NCI-H345 treated with DMSO at 0.1 percent for 48 hours (cell line): ENCODE measurements at regions not wholly inside any gene's neighbourhood (a gene's known extent, or its start where the extent isn't known, plus 50 kb on each side); places are given as distances from the start of the nearest gene placed in this dataset.
"Not testable (repeated sequence)": the region's sequence is repeated elsewhere in the genome, so short reads cannot be mapped to it uniquely, and the experiment has no call there.

Source experiments
- DNase-seq: peaks from one replicate; lab custom pipeline; 2025; ENCODE audit not compliant: unreplicated experiment; lab: John Stamatoyannopoulos, UW

GRCh38 chr5:54823006-54823405 is 162.4 kb downstream of the ESM1 start:
- DNase-seq, result no peak

DNA sequence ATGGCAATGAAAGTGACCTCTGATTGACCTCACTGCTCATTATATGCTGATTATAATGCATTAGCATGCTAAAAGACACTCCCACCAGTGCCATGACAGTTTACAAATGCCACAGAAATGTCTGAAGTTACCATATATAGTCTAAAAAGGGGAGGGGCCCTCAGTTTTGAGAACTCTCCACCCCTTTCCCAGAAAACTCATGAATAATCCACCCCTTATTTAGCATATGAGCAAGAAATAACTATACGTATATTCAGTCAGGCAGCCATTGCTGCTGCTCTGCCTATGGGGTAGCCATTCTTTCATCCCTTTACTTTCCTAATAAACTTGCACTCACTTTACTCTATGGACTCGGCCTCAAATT is 163.1 kb downstream of the ESM1 start:
- DNase-seq, result no peak

GRCh38 chr5:54821445-54822323 is 163.7 kb downstream of the ESM1 start:
- DNase-seq, result no peak

GRCh38 chr5:54820346-54821134 is 164.9 kb downstream of the ESM1 start:
- DNase-seq, result no peak

DNA sequence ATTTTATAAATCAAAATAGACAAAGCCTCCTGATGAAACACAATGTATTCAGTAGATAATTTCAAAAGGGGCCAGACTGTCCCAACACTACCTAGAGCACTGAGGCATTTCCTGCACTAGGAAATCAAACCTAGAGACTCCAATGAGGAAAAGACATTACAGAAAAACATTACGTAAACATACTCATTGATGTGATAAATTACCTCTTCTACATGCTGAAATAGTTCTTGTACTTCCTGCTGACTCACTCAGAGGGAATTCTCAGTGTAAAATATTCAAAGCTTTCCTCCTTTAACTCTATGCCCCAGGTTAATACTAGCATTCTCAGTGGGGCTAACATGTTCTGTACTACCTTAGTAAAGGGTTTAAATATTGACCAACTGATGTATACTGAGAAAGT is 178.0 kb downstream of the ESM1 start:
- DNase-seq, result no peak

- no peak for DNase-seq
Observed at GRCh38 chr5:54804521-54804920, 180.9 kb downstream of the ESM1 start.

DNA sequence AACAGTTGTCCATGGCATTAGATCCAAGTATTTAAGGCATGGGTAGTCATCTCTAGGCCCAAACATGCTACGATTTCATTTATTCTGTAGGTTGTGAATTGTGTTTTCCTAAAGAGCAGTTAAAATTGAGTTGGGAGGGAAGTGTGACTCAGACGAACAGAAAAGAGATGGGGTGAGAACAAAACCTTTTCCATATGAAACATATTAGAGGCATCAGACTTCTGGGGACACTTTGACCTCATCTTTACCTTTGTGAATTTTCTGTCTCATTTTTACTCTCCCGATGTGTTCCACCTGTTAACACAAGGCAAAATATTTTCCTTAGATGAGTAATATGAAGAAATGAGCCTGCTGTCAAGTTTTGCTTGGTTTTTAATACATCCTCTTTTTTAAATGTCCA is 181.3 kb downstream of the ESM1 start:
- DNase-seq, result no peak

DNA sequence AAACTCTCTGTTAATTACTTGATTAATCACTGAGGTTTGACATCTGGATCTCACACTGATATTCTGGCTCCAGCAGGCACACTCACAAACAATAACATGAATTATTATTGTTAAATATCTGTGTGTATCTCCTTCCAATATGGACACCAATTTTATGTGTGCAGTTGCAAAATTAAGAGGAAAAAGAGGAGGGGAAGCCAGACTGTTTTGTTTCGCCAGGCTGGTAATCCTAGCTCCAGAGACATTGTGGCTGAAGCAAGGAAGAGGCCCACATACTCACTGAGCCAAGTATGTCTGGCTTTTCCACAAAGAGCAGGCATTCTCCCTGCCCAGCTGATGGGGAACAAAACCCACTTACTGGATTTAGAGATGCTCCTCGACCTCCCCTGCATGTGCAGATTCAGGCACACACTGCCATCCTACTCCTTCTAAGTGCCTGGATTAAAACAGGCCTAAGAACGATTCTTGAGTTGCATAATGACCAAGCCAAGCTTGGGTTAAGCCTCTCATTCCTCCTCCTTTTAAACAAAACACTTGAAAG is 181.9 kb downstream of the ESM1 start:
- DNase-seq, result no peak

- DNase-seq, result no peak
Observed at GRCh38 chr5:54799645-54800044, 185.7 kb downstream of the ESM1 start.

DNA sequence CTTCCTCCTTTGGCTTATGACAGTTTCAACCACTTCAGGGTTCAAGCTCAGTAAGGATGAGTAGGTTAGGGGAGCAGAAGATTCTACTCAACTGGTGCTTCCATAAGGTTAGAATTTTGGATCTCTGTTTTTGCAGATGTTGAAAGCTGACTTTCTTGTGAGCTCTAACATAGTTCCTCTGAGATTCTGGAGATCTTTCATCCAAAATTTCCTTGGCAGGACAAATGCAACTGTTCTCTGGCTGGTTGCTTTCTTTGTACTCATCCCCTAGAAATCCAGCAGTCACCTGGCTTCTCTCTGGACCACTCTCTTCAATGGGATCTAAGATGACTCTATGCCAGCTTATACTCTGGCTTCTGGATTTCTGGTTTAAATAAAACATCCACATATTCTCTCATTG is 189.6 kb downstream of the ESM1 start:
- DNase-seq, result no peak

DNA sequence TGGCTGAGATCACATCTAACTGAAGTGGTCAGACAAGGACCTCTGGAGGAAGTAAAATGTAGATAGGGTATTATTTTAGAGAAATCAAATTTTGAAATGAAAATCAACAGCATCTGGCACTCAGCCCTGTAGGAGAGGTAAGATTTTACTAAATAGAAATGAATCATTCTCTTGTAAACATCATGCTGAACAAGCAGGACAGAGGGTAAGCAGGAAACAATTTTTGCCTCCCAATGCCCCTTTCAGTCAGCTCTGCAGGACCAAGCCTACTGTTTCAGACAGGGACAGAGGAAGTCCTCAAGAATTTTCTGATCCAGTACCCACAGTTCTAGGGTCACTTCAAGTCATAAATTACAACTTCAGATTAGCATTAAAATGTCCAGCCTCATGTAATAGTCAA is 190.1 kb downstream of the ESM1 start:
- no peak for DNase-seq

GRCh38 chr5:54794135-54794975 is 191.0 kb downstream of the ESM1 start:
- no peak for DNase-seq

DNA sequence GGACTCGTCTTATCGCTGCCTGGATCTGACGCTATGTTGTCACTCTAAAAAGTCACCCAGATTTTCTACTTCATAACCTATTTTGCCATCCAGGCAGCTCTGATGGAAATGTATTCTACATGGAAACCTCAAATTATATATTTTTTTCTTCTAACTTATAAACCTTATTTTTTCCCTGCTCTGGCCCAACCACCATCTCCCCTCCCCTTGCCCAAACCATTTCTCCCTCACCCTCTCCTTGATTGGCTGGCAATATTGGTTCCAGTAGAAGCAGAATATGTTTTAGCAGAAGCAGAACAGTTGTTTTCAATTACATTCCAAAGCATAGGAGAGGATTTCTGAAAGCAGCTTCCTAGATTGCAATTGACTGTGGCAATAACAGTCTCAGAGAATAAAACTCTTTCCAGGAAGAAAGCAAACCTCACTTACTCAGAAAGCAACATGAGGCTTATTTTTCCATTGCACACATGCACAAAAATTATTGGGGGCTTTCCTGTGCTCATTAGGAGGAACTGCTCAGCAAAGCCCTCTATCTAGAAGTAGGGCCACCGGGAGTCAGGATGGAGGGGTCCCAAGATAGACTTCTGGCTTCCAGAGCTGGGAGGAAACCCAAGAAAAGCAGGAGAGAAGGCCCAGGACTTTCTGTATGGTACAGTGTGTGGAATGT is 191.8 kb downstream of the ESM1 start:
- DNase-seq, result no peak

GRCh38 chr5:54792611-54793404 is 192.6 kb downstream of the ESM1 start:
- DNase-seq, result no peak

DNA sequence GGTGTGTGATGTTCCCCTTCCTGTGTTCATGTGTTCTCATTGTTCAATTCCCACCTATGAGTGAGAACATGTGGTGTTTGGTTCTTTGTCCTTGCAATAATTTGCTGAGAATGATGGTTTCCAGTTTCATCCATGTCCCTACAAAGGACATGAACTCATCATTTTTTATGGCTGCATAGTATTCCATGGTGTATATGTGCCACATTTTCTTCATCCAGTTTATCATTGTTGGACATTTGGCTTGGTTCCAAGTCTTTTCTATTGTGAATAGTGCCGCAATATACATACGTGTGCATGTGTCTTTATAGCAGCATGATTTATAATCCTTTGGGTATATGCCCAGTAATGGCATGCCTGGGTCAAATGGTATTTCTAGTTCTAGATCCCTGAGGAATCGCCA is 197.5 kb downstream of the ESM1 start:
- DNase-seq, result not testable (repeated sequence)

- DNase-seq, result no peak
Observed at GRCh38 chr5:54785729-54786591, 199.4 kb downstream of the ESM1 start.

DNA sequence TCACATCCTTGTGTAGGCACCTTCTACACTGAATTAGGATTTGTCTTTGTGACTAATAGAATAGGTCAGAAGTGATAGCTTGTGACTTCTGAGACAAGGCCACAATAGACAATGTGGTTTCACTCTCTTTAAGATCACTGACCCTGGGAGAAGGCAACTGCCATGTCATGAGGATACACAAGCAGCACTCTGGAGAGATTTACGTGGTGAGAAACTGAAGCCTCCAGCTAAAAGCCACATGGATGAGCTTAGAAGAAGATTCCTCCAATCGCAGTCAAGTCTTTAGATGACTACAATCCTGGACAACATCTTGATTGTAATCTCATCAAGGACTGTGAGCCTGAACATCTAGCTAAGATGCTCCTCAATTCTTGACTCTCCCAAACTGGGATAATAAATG is 206.6 kb downstream of the ESM1 start:
- DNase-seq, result no peak

DNA sequence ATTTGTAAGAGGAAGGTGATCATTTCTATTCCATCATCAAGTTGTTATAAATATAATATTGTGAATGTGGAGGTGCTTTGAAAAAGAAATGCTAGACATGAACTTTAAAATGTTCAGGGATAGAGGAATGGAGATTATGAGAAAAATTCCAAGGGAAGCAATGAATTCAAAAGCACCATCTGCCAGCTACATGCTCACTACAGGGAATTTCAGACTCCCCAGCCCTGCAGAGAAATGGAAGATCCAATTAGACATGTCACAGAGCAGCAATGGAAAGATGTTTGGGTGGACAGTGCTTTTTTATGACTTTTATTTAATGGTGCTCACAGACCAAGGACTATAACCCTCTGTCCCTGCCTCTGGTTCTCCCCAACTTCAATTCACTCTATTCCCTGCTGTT is 209.7 kb downstream of the ESM1 start:
- no peak for DNase-seq
